Gastrocnemius medialis (tissue), 4 donors: ENCODE measurements at regions not wholly inside any gene's neighbourhood (a gene's known extent, or its start where the extent isn't known, plus 50 kb on each side); places are given as distances from the start of the nearest gene placed in this dataset.

Source experiments
- POLR2A ChIP-seq, 2 donors: fragments of 450-650 bp; IDR thresholded peaks; one replicate each; pipeline ENCODE4 v1.6.1; 2017; ENCODE audit warnings: antibody characterized with exemption in 2 of 2, mild to moderate bottlenecking in 2 of 2, moderate library complexity in 2 of 2
- TF ChIP-seq, protein P1 (sequence below), 5 experiments: fragments of 450-650 bp in 3 of 5; fragments of 200-600 bp in 2 of 5; sonication (generic) in 2 of 5; IDR thresholded peaks in 4 of 5; conservative IDR thresholded peaks in 1 of 5; 1 replicate in 4 of 5; 2 replicates in 1 of 5; pipeline ENCODE4 v1.5.1; 2016 to 2019; ENCODE audit warnings: antibody characterized with exemption in 5 of 5, mild to moderate bottlenecking in 3 of 5, moderate library complexity in 3 of 5

DNA sequence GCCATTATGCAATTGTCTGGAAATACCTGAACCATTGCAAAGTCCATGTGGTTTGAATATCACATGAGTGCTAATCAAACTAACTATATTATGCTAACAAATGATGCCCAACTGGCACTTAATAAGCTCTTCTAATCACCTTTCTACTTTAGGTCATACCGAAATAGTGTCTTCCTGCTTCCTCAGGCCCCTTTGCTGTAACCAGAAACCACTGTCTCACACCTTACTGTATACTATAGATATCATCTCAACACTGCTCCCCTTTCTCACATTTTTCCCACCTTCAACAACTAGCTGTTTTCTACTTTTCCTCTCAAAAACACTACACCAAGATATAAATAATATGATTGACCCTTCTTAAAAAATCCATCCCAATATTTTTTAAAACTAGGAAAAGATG, 633.9 kb downstream of the BCL11A start:
- no peak for TF ChIP-seq POLR2A (IDR thresholded peaks at IDR 0.05)
- TF ChIP-seq, protein P1, sequence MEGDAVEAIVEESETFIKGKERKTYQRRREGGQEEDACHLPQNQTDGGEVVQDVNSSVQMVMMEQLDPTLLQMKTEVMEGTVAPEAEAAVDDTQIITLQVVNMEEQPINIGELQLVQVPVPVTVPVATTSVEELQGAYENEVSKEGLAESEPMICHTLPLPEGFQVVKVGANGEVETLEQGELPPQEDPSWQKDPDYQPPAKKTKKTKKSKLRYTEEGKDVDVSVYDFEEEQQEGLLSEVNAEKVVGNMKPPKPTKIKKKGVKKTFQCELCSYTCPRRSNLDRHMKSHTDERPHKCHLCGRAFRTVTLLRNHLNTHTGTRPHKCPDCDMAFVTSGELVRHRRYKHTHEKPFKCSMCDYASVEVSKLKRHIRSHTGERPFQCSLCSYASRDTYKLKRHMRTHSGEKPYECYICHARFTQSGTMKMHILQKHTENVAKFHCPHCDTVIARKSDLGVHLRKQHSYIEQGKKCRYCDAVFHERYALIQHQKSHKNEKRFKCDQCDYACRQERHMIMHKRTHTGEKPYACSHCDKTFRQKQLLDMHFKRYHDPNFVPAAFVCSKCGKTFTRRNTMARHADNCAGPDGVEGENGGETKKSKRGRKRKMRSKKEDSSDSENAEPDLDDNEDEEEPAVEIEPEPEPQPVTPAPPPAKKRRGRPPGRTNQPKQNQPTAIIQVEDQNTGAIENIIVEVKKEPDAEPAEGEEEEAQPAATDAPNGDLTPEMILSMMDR (IDR thresholded peaks at IDR 0.05 in 4 of 5, conservative IDR thresholded peaks at IDR 0.05 in 1 of 5), result no peak
